Loucy (cell line): ENCODE measurements at regions not wholly inside any gene's neighbourhood (a gene's known extent, or its start where the extent isn't known, plus 50 kb on each side); places are given as distances from the start of the nearest gene placed in this dataset.

Source experiments
- CTCF ChIP-seq: fragments of 200-600 bp; sonication (generic); conservative IDR thresholded peaks from 2 replicates; pipeline ENCODE4 v1.5.1; 2014; ENCODE audit warnings: mild to moderate bottlenecking, antibody characterized with exemption, low read length
- EZH2phosphoT487 ChIP-seq: fragments of 200-600 bp; IDR thresholded peaks from 2 replicates; pipeline ENCODE4 v1.6.1; 2018; ENCODE audit warnings: antibody characterized with exemption, mild to moderate bottlenecking, moderate library complexity, borderline replicate concordance

GRCh38 chr16:35148748-35149147, 1689.3 kb downstream of the TP53TG3F start:
- TF ChIP-seq EZH2phosphoT487: no peak
- no peak for TF ChIP-seq CTCF
